ENCODE measurements at regions not wholly inside any gene's neighbourhood (a gene's known extent, or its start where the extent isn't known, plus 50 kb on each side); places are given as distances from the start of the nearest gene placed in this dataset.

DNA sequence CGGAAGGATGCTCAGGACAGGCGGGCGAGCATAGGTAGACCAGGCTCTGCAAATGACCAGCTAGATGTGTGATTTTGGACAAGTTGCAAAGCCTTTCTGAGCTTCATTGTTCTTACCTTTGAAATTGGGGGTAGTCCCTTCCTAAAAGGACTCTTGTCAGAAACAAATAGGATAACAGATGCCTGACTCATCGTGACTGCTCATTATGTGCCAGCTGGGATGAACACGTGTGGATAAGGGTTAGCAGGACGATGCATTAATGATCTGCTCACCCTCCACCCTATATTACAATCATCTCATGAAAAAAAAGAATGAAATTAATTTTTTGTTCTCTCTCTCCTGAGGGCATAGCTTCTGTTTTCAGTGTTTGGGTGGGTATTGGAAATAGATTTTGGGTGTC is 223.4 kb downstream of the NR2F2 start:
- H2AFZ ChIP-seq (ENCODE audit: low read depth, low read length) = no peak overlapping the region
- dilution Hi-C loops (cut with MboI; ENCODE audit: extremely low pct_ligation_motif_present, low sequenced_read_pairs) = no loop called here
- no peaks in the 10 kb centered on the region for H3K79me2 ChIP-seq (ENCODE audit: control insufficient read depth, insufficient read depth, low read length)
- no TSS peak for BruUV-seq (replicated peaks)
- H3K9me1 ChIP-seq (replicated peaks; ENCODE audit: control insufficient read depth, extremely low read depth, insufficient read depth, low read length) = no peaks in the 10 kb centered on the region
- H3K4me2 ChIP-seq (ENCODE audit: insufficient read depth, low read length) = no peak overlapping the region
- H3K36me3 ChIP-seq (ENCODE audit: control insufficient read depth in 2 of 2, extremely low read depth in 1 of 2, insufficient read depth in 2 of 2, low read length in 2 of 2) = no peaks in the 10 kb centered on the region
- CTCF ChIA-PET = interaction anchor here (1.5 kb wide), 1 partner anchor 38 kb away, joined by 3 read pairs; no protein-coding TSS in a partner anchor
- no peak for FAIRE-seq
- H4K20me1 ChIP-seq (replicated peaks; ENCODE audit: control insufficient read depth, extremely low read depth, insufficient read depth, low read length) = no peaks in the 10 kb centered on the region
- no peaks in the 10 kb centered on the region for H3K9me3 ChIP-seq (replicated peaks; ENCODE audit: control insufficient read depth, insufficient read depth, low read length)
- intact Hi-C loops (cut with micrococcal nuclease) = no loop called here
- DNase-seq (ENCODE audit: low read depth, low spot score) = no peak
- TF ChIP-seq, protein P1, sequence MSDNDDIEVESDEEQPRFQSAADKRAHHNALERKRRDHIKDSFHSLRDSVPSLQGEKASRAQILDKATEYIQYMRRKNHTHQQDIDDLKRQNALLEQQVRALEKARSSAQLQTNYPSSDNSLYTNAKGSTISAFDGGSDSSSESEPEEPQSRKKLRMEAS (IDR thresholded peaks at IDR 0.05; ENCODE audit: insufficient read depth, insufficient read length) = no peak
- no peak for TF ChIP-seq EZH2 (IDR thresholded peaks at IDR 0.05; ENCODE audit: borderline replicate concordance, low read depth, low read length, severe bottlenecking)
- TF ChIP-seq, protein P2, sequence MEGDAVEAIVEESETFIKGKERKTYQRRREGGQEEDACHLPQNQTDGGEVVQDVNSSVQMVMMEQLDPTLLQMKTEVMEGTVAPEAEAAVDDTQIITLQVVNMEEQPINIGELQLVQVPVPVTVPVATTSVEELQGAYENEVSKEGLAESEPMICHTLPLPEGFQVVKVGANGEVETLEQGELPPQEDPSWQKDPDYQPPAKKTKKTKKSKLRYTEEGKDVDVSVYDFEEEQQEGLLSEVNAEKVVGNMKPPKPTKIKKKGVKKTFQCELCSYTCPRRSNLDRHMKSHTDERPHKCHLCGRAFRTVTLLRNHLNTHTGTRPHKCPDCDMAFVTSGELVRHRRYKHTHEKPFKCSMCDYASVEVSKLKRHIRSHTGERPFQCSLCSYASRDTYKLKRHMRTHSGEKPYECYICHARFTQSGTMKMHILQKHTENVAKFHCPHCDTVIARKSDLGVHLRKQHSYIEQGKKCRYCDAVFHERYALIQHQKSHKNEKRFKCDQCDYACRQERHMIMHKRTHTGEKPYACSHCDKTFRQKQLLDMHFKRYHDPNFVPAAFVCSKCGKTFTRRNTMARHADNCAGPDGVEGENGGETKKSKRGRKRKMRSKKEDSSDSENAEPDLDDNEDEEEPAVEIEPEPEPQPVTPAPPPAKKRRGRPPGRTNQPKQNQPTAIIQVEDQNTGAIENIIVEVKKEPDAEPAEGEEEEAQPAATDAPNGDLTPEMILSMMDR (IDR thresholded peaks at IDR 0.05; ENCODE audit: extremely low read depth in 1 of 2, insufficient read depth in 1 of 2, low read depth in 1 of 2, low read length in 2 of 2) = no peak
- no peak for TF ChIP-seq POLR2A (IDR thresholded peaks at IDR 0.05; ENCODE audit: low read depth, low read length)
- TF ChIP-seq FOS (IDR thresholded peaks at IDR 0.05; ENCODE audit: borderline replicate concordance, insufficient read depth, low read length) = no peak
- TF ChIP-seq MYC (IDR thresholded peaks at IDR 0.05; ENCODE audit: low read depth, low read length) = no peak
- no peak for TF ChIP-seq JUN (IDR thresholded peaks at IDR 0.05; ENCODE audit: borderline replicate concordance, insufficient read depth, insufficient read length, low read depth)
- no peak for TF ChIP-seq POLR2AphosphoS5 (IDR thresholded peaks at IDR 0.05; ENCODE audit: insufficient read depth, low read depth, low read length)
- no peak for TF ChIP-seq GATA2 (IDR thresholded peaks at IDR 0.05; ENCODE audit: insufficient read depth, insufficient read length, low read depth, low read length)
- no peaks in the 10 kb centered on the region for H3K4me1 ChIP-seq (ENCODE audit: control insufficient read depth, extremely low read depth, insufficient read depth, low read length)
- peaks cover 0 to 2% of the 10 kb centered on the region in 2 experiments for H3K27me3 ChIP-seq (ENCODE audit: control insufficient read depth in 2 of 2, insufficient read depth in 2 of 2, low read length in 2 of 2)
- no peak overlapping the region for H3K4me3 ChIP-seq (replicated peaks in 1 of 3; ENCODE audit: insufficient read depth in 1 of 3, low read depth in 1 of 3, low read length in 3 of 3)
- no peak overlapping the region for H3K27ac ChIP-seq (ENCODE audit: insufficient read depth, low read depth, low read length)
- no peak overlapping the region for H3K9ac ChIP-seq (replicated peaks; ENCODE audit: extremely low read depth, insufficient read depth, low read length)
- POLR2A ChIA-PET = interaction anchor here (0.6 kb wide), 1 partner anchor 114 kb away, joined by 10 read pairs; no protein-coding TSS in a partner anchor

Data from endothelial cell of umbilical vein (primary cell).